ENCODE measurements at regions not wholly inside any gene's neighbourhood (a gene's known extent, or its start where the extent isn't known, plus 50 kb on each side); places are given as distances from the start of the nearest gene placed in this dataset.

DNA sequence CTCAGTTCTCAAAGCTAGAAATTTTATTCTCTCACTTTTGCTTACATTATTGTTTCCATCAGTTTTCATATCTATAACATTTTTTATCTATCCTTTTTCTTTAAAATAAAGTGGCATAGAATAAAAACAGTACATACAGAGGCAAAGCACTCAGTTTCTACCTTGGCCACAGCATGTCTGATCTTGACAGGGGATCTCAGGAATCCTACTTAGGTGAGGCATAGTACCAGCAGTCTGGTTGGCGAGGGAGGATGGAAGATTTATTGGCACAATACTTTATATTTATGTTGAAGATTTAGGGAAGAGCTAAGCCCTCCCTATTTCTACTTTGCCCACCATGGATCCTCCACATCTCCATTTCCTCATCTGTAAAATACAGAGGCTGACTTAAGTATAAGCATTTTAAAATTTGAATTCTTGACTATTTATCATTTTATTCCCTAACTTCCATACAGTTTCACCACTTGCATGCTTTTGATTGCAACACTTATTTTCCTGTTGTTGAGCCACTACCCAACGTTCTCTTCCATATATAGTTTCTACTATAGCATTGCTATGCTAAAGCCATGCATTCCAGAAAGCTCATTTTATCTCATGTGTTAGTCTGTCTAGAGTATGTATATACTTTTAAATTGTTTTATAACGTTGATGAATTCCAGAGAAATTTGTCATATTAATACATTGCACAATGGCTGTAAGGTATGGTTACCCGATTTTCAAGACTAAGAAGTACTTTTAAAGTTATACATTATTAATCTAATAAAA, 506.7 kb downstream of the KCTD12 start (continued):
- TF ChIP-seq, protein P1, sequence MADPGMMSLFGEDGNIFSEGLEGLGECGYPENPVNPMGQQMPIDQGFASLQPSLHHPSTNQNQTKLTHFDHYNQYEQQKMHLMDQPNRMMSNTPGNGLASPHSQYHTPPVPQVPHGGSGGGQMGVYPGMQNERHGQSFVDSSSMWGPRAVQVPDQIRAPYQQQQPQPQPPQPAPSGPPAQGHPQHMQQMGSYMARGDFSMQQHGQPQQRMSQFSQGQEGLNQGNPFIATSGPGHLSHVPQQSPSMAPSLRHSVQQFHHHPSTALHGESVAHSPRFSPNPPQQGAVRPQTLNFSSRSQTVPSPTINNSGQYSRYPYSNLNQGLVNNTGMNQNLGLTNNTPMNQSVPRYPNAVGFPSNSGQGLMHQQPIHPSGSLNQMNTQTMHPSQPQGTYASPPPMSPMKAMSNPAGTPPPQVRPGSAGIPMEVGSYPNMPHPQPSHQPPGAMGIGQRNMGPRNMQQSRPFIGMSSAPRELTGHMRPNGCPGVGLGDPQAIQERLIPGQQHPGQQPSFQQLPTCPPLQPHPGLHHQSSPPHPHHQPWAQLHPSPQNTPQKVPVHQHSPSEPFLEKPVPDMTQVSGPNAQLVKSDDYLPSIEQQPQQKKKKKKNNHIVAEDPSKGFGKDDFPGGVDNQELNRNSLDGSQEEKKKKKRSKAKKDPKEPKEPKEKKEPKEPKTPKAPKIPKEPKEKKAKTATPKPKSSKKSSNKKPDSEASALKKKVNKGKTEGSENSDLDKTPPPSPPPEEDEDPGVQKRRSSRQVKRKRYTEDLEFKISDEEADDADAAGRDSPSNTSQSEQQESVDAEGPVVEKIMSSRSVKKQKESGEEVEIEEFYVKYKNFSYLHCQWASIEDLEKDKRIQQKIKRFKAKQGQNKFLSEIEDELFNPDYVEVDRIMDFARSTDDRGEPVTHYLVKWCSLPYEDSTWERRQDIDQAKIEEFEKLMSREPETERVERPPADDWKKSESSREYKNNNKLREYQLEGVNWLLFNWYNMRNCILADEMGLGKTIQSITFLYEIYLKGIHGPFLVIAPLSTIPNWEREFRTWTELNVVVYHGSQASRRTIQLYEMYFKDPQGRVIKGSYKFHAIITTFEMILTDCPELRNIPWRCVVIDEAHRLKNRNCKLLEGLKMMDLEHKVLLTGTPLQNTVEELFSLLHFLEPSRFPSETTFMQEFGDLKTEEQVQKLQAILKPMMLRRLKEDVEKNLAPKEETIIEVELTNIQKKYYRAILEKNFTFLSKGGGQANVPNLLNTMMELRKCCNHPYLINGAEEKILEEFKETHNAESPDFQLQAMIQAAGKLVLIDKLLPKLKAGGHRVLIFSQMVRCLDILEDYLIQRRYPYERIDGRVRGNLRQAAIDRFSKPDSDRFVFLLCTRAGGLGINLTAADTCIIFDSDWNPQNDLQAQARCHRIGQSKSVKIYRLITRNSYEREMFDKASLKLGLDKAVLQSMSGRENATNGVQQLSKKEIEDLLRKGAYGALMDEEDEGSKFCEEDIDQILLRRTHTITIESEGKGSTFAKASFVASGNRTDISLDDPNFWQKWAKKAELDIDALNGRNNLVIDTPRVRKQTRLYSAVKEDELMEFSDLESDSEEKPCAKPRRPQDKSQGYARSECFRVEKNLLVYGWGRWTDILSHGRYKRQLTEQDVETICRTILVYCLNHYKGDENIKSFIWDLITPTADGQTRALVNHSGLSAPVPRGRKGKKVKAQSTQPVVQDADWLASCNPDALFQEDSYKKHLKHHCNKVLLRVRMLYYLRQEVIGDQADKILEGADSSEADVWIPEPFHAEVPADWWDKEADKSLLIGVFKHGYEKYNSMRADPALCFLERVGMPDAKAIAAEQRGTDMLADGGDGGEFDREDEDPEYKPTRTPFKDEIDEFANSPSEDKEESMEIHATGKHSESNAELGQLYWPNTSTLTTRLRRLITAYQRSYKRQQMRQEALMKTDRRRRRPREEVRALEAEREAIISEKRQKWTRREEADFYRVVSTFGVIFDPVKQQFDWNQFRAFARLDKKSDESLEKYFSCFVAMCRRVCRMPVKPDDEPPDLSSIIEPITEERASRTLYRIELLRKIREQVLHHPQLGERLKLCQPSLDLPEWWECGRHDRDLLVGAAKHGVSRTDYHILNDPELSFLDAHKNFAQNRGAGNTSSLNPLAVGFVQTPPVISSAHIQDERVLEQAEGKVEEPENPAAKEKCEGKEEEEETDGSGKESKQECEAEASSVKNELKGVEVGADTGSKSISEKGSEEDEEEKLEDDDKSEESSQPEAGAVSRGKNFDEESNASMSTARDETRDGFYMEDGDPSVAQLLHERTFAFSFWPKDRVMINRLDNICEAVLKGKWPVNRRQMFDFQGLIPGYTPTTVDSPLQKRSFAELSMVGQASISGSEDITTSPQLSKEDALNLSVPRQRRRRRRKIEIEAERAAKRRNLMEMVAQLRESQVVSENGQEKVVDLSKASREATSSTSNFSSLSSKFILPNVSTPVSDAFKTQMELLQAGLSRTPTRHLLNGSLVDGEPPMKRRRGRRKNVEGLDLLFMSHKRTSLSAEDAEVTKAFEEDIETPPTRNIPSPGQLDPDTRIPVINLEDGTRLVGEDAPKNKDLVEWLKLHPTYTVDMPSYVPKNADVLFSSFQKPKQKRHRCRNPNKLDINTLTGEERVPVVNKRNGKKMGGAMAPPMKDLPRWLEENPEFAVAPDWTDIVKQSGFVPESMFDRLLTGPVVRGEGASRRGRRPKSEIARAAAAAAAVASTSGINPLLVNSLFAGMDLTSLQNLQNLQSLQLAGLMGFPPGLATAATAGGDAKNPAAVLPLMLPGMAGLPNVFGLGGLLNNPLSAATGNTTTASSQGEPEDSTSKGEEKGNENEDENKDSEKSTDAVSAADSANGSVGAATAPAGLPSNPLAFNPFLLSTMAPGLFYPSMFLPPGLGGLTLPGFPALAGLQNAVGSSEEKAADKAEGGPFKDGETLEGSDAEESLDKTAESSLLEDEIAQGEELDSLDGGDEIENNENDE (IDR thresholded peaks at IDR 0.05; ENCODE audit: insufficient replicate concordance, low read length) = no peak
- TF ChIP-seq SUZ12 (IDR thresholded peaks at IDR 0.05; ENCODE audit: low read length) = no peak
- no peak for TF ChIP-seq HDAC2 (IDR thresholded peaks at IDR 0.05; ENCODE audit: borderline replicate concordance in 1 of 2, low read depth in 2 of 2, low read length in 2 of 2)
- TF ChIP-seq, protein P2, sequence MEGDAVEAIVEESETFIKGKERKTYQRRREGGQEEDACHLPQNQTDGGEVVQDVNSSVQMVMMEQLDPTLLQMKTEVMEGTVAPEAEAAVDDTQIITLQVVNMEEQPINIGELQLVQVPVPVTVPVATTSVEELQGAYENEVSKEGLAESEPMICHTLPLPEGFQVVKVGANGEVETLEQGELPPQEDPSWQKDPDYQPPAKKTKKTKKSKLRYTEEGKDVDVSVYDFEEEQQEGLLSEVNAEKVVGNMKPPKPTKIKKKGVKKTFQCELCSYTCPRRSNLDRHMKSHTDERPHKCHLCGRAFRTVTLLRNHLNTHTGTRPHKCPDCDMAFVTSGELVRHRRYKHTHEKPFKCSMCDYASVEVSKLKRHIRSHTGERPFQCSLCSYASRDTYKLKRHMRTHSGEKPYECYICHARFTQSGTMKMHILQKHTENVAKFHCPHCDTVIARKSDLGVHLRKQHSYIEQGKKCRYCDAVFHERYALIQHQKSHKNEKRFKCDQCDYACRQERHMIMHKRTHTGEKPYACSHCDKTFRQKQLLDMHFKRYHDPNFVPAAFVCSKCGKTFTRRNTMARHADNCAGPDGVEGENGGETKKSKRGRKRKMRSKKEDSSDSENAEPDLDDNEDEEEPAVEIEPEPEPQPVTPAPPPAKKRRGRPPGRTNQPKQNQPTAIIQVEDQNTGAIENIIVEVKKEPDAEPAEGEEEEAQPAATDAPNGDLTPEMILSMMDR (IDR thresholded peaks at IDR 0.05; ENCODE audit: control extremely low read depth in 1 of 3, insufficient read depth in 1 of 3, low read depth in 1 of 3, low read length in 3 of 3) = no peak
- TF ChIP-seq CREB1 (IDR thresholded peaks at IDR 0.05) = no peak
- no peak for TF ChIP-seq EP300 (IDR thresholded peaks at IDR 0.05; ENCODE audit: borderline replicate concordance in 1 of 2, low read depth in 2 of 2, low read length in 2 of 2)
- no peak for TF ChIP-seq FOSL1 (IDR thresholded peaks at IDR 0.05; ENCODE audit: insufficient read depth, low read depth, low read length)

Data from H1 (cell line).